Stimulated activated CD4-positive, alpha-beta T cell treated with anti-CD3 and anti-CD28 coated beads, Interleukin-1b, Interleukin-23, amount 100 ng/mL, for 24 hours (primary cell): ENCODE measurements at regions not wholly inside any gene's neighbourhood (a gene's known extent, or its start where the extent isn't known, plus 50 kb on each side); places are given as distances from the start of the nearest gene placed in this dataset.

Source experiments
- DNase-seq, 4 experiments: peaks; one replicate each; pipeline ENCODE4 v3.0.0-alpha.2; 2020; ENCODE audit warnings: low read depth in 4 of 4, low spot score in 1 of 4

- DNase-seq, result no peak
Observed at GRCh38 chr7:1372671-1373379, 86.4 kb downstream of the MICALL2 start.

GRCh38 chr7:1377111-1377909 lies 82.0 kb downstream of the MICALL2 start:
- DNase-seq, result no peak

DNA sequence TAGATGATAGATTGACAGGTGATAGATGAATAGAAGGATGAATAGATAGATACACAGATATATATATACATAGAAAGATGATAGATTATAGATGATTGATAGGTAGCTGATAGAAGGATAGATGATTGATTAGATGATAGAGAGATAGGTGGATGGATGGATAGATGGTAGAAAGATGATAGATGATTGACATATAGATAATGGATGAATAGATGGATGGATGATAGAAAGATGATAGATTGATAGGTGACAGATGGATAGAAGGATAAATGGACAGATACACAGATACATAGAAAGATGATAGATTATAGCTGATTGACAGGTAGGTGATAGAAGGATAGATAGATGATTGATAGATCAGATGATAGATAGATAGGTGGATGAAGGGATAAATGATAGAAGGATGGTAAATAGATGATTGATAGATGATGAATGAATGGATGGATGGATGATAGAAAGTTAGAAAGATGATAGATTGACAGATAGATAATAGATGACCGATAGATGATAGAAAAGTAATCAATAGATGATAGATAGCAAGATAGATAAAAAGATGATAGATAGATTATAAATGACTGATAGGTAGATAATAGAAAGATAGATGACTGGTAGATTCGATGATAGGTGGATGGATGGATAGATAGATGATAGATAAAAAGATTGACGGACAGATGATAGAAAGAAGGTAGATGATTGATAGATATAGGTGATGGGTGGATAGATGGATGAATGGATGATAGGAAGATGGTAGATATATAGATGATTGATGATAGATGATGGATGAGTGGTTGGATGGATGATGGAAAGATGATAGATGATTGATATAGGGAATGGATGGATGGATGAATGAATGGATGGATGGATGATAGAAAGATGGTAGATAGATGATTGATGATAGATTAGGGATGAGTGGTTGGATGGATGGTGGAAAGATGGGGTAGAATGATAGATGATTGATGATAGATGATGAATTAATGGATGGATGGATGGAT lies 80.4 kb downstream of the MICALL2 start:
- no peak for DNase-seq

DNA sequence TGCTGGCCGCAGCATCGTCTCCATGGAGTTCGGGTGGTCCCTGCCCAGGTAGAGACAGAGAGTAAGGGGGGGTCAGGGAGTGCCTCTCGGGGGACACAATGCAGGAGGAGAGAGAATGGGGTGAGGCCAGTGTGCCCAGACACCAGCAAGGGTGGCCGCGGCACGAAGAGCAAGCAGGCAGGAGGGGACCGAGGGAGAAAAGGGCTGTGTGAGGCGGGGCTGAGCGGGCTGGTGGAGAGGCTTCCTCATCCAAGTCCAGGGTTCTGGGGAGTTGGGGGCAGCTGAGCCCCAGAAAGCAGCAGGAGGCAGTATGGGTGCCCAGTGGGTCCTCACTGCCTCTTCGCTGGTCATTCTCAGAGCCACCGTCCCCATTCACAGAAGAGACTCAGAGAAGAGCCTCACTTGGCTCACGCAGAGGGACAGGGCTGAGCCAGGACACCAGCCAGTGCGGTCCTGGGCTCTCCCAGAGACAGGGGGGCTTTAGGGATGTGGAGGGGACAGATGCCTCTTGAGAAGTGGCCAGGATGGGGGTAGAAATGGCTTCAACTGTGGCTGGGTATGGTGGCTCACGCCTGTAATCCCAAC lies 78.9 kb downstream of the MICALL2 start:
- no peak for DNase-seq

DNA sequence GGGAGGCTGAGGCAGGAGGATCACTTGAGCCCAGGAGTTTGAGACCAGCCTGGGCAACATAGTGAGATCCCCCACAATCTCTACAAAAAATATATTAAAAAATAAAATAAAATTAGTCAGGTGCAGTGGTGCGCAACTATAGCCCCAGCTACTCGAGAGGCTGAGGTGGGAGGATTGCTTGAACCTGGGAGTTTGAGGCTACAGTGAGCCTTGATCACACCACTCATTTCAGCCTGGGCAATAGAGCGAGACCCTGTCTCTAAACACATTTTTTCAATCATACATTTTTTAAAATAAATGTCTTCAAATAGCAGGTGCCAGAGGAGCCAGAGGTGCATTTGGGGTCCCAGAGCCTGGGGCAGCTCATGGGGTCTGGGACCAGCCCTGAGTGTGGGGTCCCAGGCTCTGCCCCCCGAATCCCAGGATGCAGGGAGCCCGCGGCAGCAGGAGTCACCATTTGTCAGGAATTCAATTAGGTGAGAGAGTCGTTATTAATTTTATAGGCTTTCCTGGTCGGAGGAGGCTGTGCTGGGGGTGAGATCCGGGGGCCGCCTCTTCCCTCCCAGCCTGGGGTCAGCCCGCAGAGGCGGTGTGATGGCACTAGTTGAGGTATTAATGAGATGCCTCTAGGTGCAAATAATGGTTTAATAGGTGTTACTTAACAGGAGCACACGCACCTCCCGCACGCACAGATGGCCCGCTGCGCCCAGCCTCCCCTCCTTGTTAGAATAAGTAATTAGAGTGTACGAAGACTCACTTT lies 78.3 kb downstream of the MICALL2 start:
- DNase-seq, result no peak

DNA sequence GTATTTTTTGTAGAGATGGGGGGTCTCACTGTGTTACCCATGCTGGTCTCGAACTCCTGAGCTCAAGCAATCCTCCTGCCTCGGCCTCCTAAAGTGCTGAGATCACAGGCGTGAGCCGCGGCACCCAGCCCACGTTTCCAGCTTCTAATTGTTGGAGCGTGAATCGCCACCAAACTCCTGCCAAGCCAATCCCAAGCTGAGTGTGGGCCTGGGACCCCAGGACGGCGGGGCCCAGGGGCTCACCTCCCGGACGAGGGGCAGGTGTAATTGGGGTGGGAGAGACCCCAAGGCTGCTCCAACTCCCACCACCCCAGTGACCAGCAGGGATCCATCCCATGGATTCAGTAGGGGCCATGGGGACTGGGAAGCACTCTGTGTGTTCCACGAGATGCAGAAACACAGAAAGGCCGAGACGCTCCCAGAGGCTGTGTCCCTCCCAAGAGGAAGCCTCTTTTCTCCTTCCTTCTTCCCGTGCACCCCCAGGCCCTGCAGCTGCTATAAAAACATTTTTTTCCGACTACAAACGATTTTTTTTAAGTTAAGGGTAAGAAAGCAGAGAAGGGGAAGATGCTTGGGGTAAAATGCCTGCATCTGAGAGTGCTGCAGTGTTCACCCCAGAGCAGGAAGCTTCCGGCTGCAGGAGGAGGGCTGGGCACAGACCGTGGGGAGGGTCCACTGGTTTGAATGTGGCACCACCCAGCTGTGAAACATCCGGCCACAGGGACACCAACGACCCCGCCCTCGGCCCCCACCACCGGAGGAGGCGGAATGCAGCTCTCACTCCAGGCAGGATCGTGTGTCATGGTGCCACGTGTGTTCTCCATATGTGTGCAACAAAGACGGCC lies 76.5 kb downstream of the MICALL2 start:
- no peak for DNase-seq

DNA sequence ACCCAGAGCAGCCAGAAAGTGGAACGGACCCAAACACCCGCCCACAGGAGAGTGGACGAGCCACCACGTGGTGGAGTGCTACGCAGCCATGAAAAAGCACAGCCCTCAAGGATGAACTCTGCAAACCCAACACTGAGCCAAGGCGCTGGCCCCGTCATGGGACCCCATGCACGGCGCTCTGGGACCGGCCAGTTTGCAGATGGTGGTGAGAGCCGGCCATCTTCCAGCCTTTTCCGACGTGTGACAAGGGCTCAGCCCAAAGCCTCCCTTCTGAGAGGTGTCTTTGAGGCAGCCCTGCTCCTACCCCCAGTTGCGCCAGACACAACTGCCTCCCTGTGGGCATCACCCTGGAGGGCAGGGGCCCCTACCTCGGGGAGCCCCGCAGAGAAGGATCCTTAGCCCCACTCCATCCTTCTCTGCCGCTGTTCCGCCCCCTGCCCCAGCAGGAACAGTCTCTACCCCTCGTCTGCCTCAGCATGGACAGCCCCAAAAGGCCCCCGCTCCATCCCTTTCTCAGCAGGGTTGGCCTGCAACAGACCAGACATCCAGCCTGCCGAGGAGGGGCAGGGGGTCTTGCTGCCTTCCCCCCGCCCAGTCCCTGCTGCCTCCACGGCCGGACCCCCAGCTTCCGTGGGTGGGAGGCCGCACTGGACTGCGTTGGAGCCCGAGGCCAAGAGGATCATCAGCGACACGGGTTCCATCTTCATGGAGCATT lies 75.7 kb downstream of the MICALL2 start:
- no peak for DNase-seq

GRCh38 chr7:1384113-1384415 lies 75.2 kb downstream of the MICALL2 start:
- DNase-seq, result no peak
